Activated naive CD4-positive, alpha-beta T cell treated with anti-CD3 and anti-CD28 coated beads for 36 hours (primary cell): ENCODE measurements at regions not wholly inside any gene's neighbourhood (a gene's known extent, or its start where the extent isn't known, plus 50 kb on each side); places are given as distances from the start of the nearest gene placed in this dataset.
"Not testable (repeated sequence)": the region's sequence is repeated elsewhere in the genome, so short reads cannot be mapped to it uniquely, and the experiment has no call there.

ENCODE experiments used
- CTCF ChIA-PET: fragments of 350-600 bp; sonication (Branson Sonifier 250); formaldehyde crosslinking; loops from one replicate; lab custom pipeline; 2021; ENCODE audit warnings: antibody characterized with exemption; lab: Charles Lee
- DNase-seq: peaks from one replicate; pipeline ENCODE4 v3.0.0-alpha.2; 2020
- H3K27ac Mint-ChIP-seq: one replicate; pipeline ENCODE4 v1.8.0; 2021; ENCODE audit warnings: mild to moderate bottlenecking, mixed read lengths
- H3K27me3 Mint-ChIP-seq: one replicate; pipeline ENCODE4 v1.8.0; 2021; ENCODE audit warnings: low read depth, mixed read lengths
- H3K36me3 Mint-ChIP-seq: one replicate; pipeline ENCODE4 v1.8.0; 2021; ENCODE audit warnings: low read depth, mixed read lengths
- H3K4me1 Mint-ChIP-seq: one replicate; pipeline ENCODE4 v1.8.0; 2021; ENCODE audit warnings: low read depth, mixed read lengths
- H3K4me3 Mint-ChIP-seq: one replicate; pipeline ENCODE4 v1.8.0; 2021; ENCODE audit warnings: mild to moderate bottlenecking, moderate library complexity, mixed read lengths
- H3K9me3 Mint-ChIP-seq: one replicate; pipeline ENCODE4 v1.8.0; 2021; ENCODE audit warnings: mixed read lengths
- intact Hi-C: fragments of 100-400 bp; cut with micrococcal nuclease; formaldehyde crosslinking; loops from one replicate; pipeline ENCODE4 v1.15.1; 2023

DNA sequence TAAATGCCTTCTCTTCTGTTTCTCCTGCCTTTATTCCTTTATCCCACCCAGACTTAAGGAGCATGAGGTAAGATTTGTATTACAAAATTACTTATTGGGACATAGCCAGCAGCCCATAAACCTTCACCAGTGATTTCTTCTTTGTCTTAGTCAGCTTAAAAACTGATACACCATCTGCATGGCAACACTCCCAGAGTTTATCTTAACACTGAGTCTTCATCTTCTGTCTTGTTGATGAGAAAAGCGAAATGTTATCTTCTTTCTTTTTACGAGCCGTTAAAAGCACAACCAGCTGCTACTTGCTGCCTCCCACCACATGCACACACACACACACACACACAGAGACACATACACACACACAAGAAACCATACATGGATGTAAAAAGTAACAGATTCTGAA is 116.7 kb downstream of the VCY start:
- H3K36me3 Mint-ChIP-seq: peaks cover 1% of the 10 kb centered on the region
- no peaks in the 10 kb centered on the region for H3K9me3 Mint-ChIP-seq
- intact Hi-C loops: no loop called here
- no peaks in the 10 kb centered on the region for H3K27me3 Mint-ChIP-seq
- DNase-seq: no peak
- CTCF ChIA-PET: no interaction called here
- no peak overlapping the region for H3K27ac Mint-ChIP-seq
- H3K4me1 Mint-ChIP-seq: no peaks in the 10 kb centered on the region
- H3K4me3 Mint-ChIP-seq: no peak overlapping the region

DNA sequence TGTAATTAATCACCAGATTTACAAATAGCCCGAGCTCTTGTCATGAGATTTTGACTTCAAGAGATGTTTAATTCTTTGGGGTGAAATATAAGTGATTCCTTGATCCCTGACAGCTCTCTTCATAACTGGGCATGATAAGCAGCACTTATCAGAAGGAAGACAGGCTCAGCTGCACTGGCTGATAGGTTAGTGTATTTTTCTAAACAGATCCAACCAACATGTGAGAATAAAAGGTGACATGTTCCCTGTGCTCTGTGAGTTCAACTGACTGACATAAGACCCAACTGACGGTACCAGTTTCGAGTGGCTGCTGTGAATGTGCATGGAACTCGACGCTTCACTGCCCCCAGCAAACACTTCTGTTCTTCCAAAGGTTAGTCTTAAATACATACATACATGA is 114.8 kb downstream of the VCY start:
- intact Hi-C loops: no loop called here
- no peak for DNase-seq
- no peak overlapping the region for H3K4me3 Mint-ChIP-seq
- no peaks in the 10 kb centered on the region for H3K9me3 Mint-ChIP-seq
- CTCF ChIA-PET: interaction anchor here (0.5 kb wide), 1 partner anchor 434 kb away, joined by 3 read pairs; no protein-coding TSS in a partner anchor
- peaks cover 3% of the 10 kb centered on the region for H3K36me3 Mint-ChIP-seq
- H3K4me1 Mint-ChIP-seq: no peaks in the 10 kb centered on the region
- H3K27me3 Mint-ChIP-seq: no peaks in the 10 kb centered on the region
- no peak overlapping the region for H3K27ac Mint-ChIP-seq

DNA sequence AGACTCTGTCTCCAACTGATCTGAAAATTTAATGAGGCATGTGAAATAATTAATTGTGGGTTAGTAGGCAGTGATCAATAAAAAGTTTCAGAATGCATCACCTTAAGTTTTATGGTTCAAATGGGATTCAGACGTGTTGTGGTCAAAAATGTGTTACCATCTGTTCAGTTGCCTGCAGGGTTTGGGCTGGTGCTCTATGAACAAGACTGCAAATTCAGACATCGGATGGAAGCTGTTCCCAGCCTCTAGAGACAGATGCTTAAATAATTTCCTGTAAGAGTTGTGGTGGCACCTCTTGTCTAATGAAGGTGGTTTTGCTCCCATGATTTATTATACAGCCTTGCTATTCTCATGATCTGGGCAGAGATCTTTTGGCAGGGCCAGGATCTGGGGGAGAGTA is 113.6 kb downstream of the VCY start:
- Mint-ChIP-seq H3K27me3 (no peaks in the 10 kb centered on the region), H3K4me1 (no peaks in the 10 kb centered on the region), H3K27ac (no peak overlapping the region), H3K36me3 (peaks cover 2% of the 10 kb centered on the region), H3K9me3 (no peaks in the 10 kb centered on the region), H3K4me3 (no peak overlapping the region)
- CTCF ChIA-PET: no interaction called here
- intact Hi-C loops: no loop called here
- no peak for DNase-seq

DNA sequence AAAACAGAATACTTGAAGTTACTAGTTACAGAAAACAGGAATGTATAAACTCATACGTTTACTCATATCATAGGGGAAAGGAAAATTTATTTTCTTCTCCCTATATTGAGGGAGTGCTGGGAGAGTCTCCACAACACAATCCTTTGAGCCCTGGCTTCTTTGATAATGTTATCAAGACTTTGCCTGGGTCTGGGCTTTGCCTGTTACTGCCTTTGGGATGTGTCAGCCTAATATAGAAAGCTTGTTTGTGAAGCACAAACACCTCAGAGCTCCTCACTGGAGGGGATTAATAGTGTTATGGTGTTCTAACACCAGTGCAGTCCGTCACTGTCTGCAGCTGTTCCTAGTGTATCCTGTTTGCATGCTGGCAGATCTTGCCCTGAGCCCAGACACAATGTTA is 107.8 kb downstream of the VCY start:
- Mint-ChIP-seq H3K27me3 (no peaks in the 10 kb centered on the region), H3K27ac (no peak overlapping the region), H3K9me3 (no peaks in the 10 kb centered on the region), H3K4me1 (no peaks in the 10 kb centered on the region), H3K36me3 (peaks cover 3% of the 10 kb centered on the region), H3K4me3 (no peak overlapping the region)
- CTCF ChIA-PET: no interaction called here
- no peak for DNase-seq
- intact Hi-C loops: no loop called here

DNA sequence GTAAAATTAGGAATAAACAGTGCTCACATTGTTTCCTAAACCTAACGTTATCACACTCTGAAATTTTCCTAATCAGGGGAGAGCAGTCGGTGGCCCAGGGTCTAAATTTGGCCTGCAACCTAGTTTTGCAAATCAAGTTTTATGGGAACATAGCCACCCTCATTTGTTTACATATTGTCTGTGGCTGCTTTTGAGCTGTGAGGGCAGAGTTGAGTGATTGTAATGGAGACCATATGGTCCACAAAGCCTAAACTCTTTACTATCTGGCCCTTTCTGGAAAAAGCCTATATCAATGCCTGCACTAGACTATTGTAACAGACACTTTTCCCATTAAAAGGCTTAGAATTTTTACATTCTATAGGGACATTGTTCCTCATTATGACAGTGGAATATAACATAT is 105.2 kb downstream of the VCY start:
- CTCF ChIA-PET: no interaction called here
- no peaks in the 10 kb centered on the region for H3K9me3 Mint-ChIP-seq
- no peaks in the 10 kb centered on the region for H3K4me1 Mint-ChIP-seq
- H3K27ac Mint-ChIP-seq: no peak overlapping the region
- H3K27me3 Mint-ChIP-seq: no peaks in the 10 kb centered on the region
- no peak overlapping the region for H3K4me3 Mint-ChIP-seq
- intact Hi-C loops: no loop called here
- DNase-seq: no peak
- H3K36me3 Mint-ChIP-seq: peaks cover 4% of the 10 kb centered on the region

DNA sequence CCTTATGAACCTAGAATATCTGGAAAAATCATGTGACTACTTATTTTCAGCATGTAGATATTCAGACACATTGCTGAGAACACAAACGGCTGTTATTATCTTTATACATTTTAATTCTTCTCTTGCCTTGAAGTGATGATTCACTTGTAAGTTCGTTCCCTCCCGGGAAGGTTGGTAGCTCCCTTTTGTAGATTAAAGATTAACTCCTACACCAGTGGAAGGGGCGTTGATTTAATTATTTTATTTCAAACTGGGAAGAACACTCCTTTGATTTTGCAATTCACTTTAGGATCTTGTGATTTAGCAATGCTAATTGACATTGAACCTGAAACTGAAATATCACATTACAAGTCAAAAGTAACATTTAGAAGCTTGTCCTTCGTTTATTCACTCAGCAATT is 103.4 kb downstream of the VCY start:
- intact Hi-C loops: no loop called here
- CTCF ChIA-PET: no interaction called here
- DNase-seq: no peak
- Mint-ChIP-seq H3K27me3 (no peaks in the 10 kb centered on the region), H3K36me3 (peaks cover 3% of the 10 kb centered on the region), H3K4me3 (no peak overlapping the region), H3K9me3 (no peaks in the 10 kb centered on the region), H3K27ac (no peak overlapping the region), H3K4me1 (no peaks in the 10 kb centered on the region)

DNA sequence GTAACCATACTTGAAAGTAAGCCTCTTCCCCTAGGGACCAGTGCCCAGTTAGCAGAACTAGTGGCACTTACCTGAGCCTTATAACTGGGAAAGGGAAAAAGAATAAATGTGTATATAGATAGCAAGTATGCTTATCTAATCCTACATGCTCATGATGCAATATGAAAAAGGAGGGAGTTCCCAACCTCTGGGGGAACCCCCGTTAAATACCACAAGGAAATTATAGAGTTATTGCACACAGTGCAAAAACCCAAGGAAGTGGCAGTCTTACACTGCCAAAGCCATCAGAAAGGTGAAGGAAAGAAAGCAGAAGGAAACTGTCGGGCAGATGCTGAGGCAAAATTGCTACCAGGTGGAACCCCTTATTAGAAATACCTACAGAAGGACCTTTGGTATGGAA is 92.2 kb downstream of the VCY start:
- H3K27ac Mint-ChIP-seq, H3K9me3 Mint-ChIP-seq, H3K27me3 Mint-ChIP-seq, H3K36me3 Mint-ChIP-seq, CTCF ChIA-PET, H3K4me1 Mint-ChIP-seq, H3K4me3 Mint-ChIP-seq: not testable (repeated sequence)
- intact Hi-C loops: loop anchor here (5.0 to 10.0 kb wide), 2 partner anchors 142 to 451 kb away; no protein-coding TSS in a partner anchor
- DNase-seq: peak; percentile 21

DNA sequence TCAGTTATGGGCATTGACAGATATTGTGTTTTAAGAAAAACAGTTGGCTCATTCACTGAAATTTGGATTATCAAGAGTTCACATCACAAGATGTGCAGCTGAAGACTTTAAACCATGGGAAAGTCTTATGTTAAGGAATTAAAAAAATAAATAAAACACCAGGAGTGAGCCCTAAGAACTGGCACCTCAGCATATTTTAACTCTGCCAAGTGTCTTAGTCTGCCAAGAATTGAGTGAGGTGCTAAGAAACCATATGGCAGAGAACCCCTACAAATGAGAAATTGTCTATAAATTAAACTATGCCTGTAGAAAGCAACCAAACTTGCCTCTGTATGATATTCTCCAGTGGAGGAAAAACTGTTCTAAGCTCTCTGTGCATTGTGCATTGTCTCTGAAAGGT is 78.5 kb downstream of the VCY start:
- Mint-ChIP-seq H3K36me3 (no peaks in the 10 kb centered on the region), H3K27me3 (no peaks in the 10 kb centered on the region), H3K9me3 (peaks cover 3% of the 10 kb centered on the region), H3K4me1 (no peaks in the 10 kb centered on the region), H3K27ac (no peak overlapping the region), H3K4me3 (no peak overlapping the region)
- CTCF ChIA-PET: no interaction called here
- intact Hi-C loops: no loop called here
- no peak for DNase-seq

DNA sequence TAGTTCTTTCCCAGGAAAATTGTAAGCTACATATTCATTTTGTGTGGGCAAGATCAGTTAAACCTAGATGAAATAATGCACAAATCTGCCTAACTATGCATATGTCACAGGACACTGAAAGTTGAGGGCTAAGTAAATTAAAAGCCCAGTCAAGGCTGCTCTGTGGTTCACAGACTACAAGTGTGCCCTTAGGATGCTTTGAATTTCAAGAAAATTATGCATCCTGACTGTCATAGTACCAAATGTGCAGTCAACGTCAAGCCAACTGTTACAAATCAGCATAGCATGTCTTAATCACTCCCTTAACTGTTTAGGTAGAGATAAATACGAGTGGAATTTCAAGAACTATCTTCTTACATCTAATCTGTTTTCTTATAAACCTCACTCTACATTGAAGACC is 55.8 kb downstream of the VCY start:
- H3K36me3 Mint-ChIP-seq, CTCF ChIA-PET, DNase-seq: not testable (repeated sequence)

More for the DNA sequence above, 55.8 kb downstream of the VCY start:
- H3K27me3 Mint-ChIP-seq, H3K9me3 Mint-ChIP-seq, H3K27ac Mint-ChIP-seq, H3K4me1 Mint-ChIP-seq, intact Hi-C loops, H3K4me3 Mint-ChIP-seq: not testable (repeated sequence)
